Neural progenitor cell (in vitro differentiated cells): ENCODE measurements at regions not wholly inside any gene's neighbourhood (a gene's known extent, or its start where the extent isn't known, plus 50 kb on each side); places are given as distances from the start of the nearest gene placed in this dataset.

Experiments
- DNase-seq: peaks from one replicate; pipeline ENCODE4 v3.0.0-alpha.2; 2016; ENCODE audit warnings: low spot score
- H2AFZ ChIP-seq: fragments of 200-600 bp; sonication (generic); replicated peaks from 2 replicates; pipeline ENCODE4 v1.6.1; 2016; ENCODE audit warnings: antibody characterized with exemption
- H3F3A ChIP-seq: fragments of 200-600 bp; sonication (generic); 2 replicates; pipeline ENCODE4 v1.6.1; 2016; ENCODE audit warnings: antibody characterized with exemption, low read depth
- H3K27ac ChIP-seq: fragments of 200-600 bp; sonication (generic); 2 replicates; pipeline ENCODE4 v1.5.1; 2016; ENCODE audit warnings: mild to moderate bottlenecking
- H3K27me3 ChIP-seq: fragments of 200-600 bp; sonication (generic); 2 replicates; pipeline ENCODE4 v1.6.1; 2016; ENCODE audit warnings: mild to moderate bottlenecking, moderate library complexity
- H3K36me3 ChIP-seq: fragments of 200-600 bp; sonication (generic); 2 replicates; pipeline ENCODE4 v1.5.1; 2016
- H3K4me1 ChIP-seq: fragments of 200-600 bp; sonication (generic); 2 replicates; pipeline ENCODE4 v1.6.1; 2016; ENCODE audit warnings: mixed run types
- H3K4me2 ChIP-seq: fragments of 200-600 bp; sonication (generic); 2 replicates; pipeline ENCODE4 v1.6.1; 2016
- H3K4me3 ChIP-seq: fragments of 200-600 bp; sonication (generic); 2 replicates; pipeline ENCODE4 v1.5.1; 2016
- H3K79me2 ChIP-seq: fragments of 200-600 bp; sonication (generic); 2 replicates; pipeline ENCODE4 v1.6.1; 2016; ENCODE audit warnings: low read depth
- H3K9ac ChIP-seq: fragments of 200-600 bp; sonication (generic); 2 replicates; pipeline ENCODE4 v1.6.1; 2016
- H3K9me3 ChIP-seq: fragments of 200-600 bp; sonication (generic); 2 replicates; pipeline ENCODE4 v1.5.1; 2016; ENCODE audit warnings: low read depth
- H4K20me1 ChIP-seq: fragments of 200-600 bp; sonication (generic); 2 replicates; pipeline ENCODE4 v1.6.1; 2016; ENCODE audit warnings: low read depth
- H3K27ac Mint-ChIP-seq: 3 replicates; pipeline ENCODE4 v1.8.0; 2021; ENCODE audit warnings: mixed read lengths
- H3K27me3 Mint-ChIP-seq: 2 replicates; pipeline ENCODE4 v1.8.0; 2022; ENCODE audit warnings: low read depth, mild to moderate bottlenecking, inconsistent platforms, moderate library complexity, mixed read lengths; ENCODE audit not compliant: insufficient read depth
- H3K36me3 Mint-ChIP-seq: 3 replicates; pipeline ENCODE4 v1.8.0; 2021; ENCODE audit warnings: mixed read lengths
- H3K4me1 Mint-ChIP-seq: 3 replicates; pipeline ENCODE4 v1.8.0; 2021; ENCODE audit warnings: mixed read lengths
- H3K4me3 Mint-ChIP-seq: 3 replicates; pipeline ENCODE4 v1.8.0; 2021; ENCODE audit warnings: mild to moderate bottlenecking, moderate library complexity, mixed read lengths
- H3K9me3 Mint-ChIP-seq: 3 replicates; pipeline ENCODE4 v1.8.0; 2020; ENCODE audit warnings: mixed read lengths
- CTCF ChIP-seq: fragments of 200-600 bp; sonication (generic); IDR thresholded peaks from 2 replicates; pipeline ENCODE4 v1.5.1; 2017; ENCODE audit warnings: antibody characterized with exemption, mild to moderate bottlenecking
- EZH2 ChIP-seq: fragments of 200-600 bp; sonication (generic); IDR thresholded peaks from 2 replicates; pipeline ENCODE4 v1.6.1; 2017; ENCODE audit warnings: antibody characterized with exemption, mild to moderate bottlenecking, moderate library complexity
- EZH2phosphoT487 ChIP-seq: fragments of 200-600 bp; sonication (generic); IDR thresholded peaks from 2 replicates; pipeline ENCODE4 v1.6.1; 2017; ENCODE audit warnings: antibody characterized with exemption

- no peak overlapping the region for H3K27ac Mint-ChIP-seq
These were observed 100.1 kb upstream of the SPATA12 start for GRCh38 chr3:56960234-56960917.

DNA sequence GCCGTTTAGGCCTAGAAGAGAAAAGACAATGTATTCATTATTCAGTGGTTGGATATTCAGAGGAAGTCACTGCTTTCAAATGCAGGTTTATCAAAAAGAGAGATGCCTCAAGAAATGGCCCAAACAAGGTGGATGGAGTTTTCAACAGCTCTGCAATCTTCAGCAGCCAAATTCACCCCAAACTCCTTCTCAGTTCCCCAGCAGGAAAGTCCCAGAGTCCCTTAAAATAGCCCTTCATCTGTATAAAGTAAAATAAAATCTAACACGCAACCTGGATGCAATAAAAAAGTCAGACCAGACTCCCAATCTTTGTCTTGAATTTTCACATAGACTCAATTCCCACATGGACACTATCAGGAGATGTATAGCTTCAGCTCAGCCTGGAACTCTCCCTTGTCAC, 101.6 kb upstream of the SPATA12 start:
- H3K4me1 Mint-ChIP-seq: peaks cover 4% of the 10 kb centered on the region
- H3K79me2 ChIP-seq: no peaks in the 10 kb centered on the region
- H3K9me3 ChIP-seq: no peaks in the 10 kb centered on the region
- no peak overlapping the region for H3K27ac ChIP-seq
- no peak overlapping the region for H3K4me2 ChIP-seq
- H3K27me3 ChIP-seq: no peaks in the 10 kb centered on the region
- H2AFZ ChIP-seq: no peak overlapping the region
- no peaks in the 10 kb centered on the region for H3K4me1 ChIP-seq
- no peaks in the 10 kb centered on the region for H3F3A ChIP-seq
- no peaks in the 10 kb centered on the region for H3K36me3 ChIP-seq
- no peaks in the 10 kb centered on the region for H3K36me3 Mint-ChIP-seq
- TF ChIP-seq EZH2phosphoT487 (no peak), CTCF (no peak)
- H3K4me3 Mint-ChIP-seq: no peak overlapping the region
- no peaks in the 10 kb centered on the region for H3K9me3 Mint-ChIP-seq
- no peak overlapping the region for H3K9ac ChIP-seq
- no peak for DNase-seq
- no peak overlapping the region for H3K27ac Mint-ChIP-seq
- H3K4me3 ChIP-seq: no peak overlapping the region
- H4K20me1 ChIP-seq: no peaks in the 10 kb centered on the region
- no peaks in the 10 kb centered on the region for H3K27me3 Mint-ChIP-seq

More at GRCh38 chr3:56960234-56960917, 100.1 kb upstream of the SPATA12 start:
- Mint-ChIP-seq H3K4me3 (no peak overlapping the region), H3K4me1 (peaks cover 3% of the 10 kb centered on the region), H3K27me3 (peaks cover 2% of the 10 kb centered on the region), H3K9me3 (no peaks in the 10 kb centered on the region), H3K36me3 (no peaks in the 10 kb centered on the region)
- Histone ChIP-seq H3K9me3 (no peaks in the 10 kb centered on the region), H4K20me1 (no peaks in the 10 kb centered on the region), H3K27me3 (no peaks in the 10 kb centered on the region), H3K4me3 (no peak overlapping the region), H3K27ac (no peak overlapping the region), H3K4me2 (no peak overlapping the region), H3K4me1 (no peaks in the 10 kb centered on the region), H3K79me2 (no peaks in the 10 kb centered on the region), H2AFZ (no peak overlapping the region), H3K9ac (no peak overlapping the region), H3F3A (no peaks in the 10 kb centered on the region), H3K36me3 (no peaks in the 10 kb centered on the region)
- DNase-seq: no peak
- TF ChIP-seq EZH2: no peak
- TF ChIP-seq CTCF: no peak
- no peak for TF ChIP-seq EZH2phosphoT487

DNA sequence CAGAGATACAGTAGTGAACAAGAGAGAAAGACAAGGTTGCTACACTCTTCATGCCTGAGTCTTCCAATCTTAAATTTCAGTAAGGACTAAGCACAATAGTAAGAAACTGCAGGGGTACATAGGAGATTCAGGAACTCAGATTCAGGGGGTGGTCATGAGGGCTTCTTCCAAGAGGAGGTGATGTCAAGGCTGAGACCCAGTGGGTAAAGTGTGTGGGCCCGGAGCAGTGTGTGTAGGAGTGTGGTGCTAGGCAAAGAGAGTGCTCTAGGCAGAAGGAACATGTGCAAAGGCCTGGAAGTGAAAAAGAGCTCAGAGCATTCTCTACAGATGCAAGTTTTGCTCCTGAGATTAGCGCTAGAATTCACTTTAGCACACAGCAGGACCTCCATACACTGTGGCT, 102.9 kb upstream of the SPATA12 start:
- Histone ChIP-seq H2AFZ (no peak overlapping the region), H3K36me3 (no peaks in the 10 kb centered on the region), H3K4me2 (no peak overlapping the region), H3F3A (no peaks in the 10 kb centered on the region), H3K27ac (no peak overlapping the region), H3K9ac (no peak overlapping the region), H3K79me2 (no peaks in the 10 kb centered on the region), H3K4me3 (no peak overlapping the region), H3K4me1 (no peaks in the 10 kb centered on the region), H3K9me3 (no peaks in the 10 kb centered on the region), H3K27me3 (no peaks in the 10 kb centered on the region), H4K20me1 (no peaks in the 10 kb centered on the region)
- Mint-ChIP-seq H3K4me1 (peaks cover 4% of the 10 kb centered on the region), H3K9me3 (no peaks in the 10 kb centered on the region), H3K4me3 (no peak overlapping the region), H3K36me3 (no peaks in the 10 kb centered on the region), H3K27ac (no peak overlapping the region), H3K27me3 (no peaks in the 10 kb centered on the region)
- no peak for DNase-seq
- TF ChIP-seq EZH2phosphoT487 (no peak), CTCF (no peak), EZH2 (no peak)
